ENCODE measurements at regions not wholly inside any gene's neighbourhood (a gene's known extent, or its start where the extent isn't known, plus 50 kb on each side); places are given as distances from the start of the nearest gene placed in this dataset.

DNA sequence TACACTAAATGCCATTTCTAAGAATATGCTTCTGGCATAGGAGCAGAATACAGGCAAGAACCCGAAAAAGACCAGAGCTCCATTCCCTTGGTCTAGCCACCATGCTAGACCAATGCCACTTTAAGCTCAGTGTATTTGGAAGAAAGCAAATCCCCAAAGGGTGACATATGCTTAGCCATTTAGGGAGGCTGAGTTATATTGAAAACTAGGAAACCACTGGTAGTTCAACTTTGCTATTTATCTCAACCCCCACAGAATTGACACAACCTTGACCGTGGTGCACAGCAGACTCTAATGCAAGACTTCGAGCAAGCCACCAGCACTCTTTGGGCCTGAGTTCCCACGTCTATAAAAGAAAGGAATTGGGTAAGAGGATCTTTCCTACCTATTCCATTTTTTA is 167.9 kb downstream of the ADSS2 start:
- ChIA-PET CTCF (no interaction called here), POLR2A (ENCODE audit: unreplicated experiment) (no interaction called here)
- Histone ChIP-seq H4K20me1 (ENCODE audit: low read length) (no peaks in the 10 kb centered on the region), H3F3A (ENCODE audit: low read length, unreplicated experiment) (no peaks in the 10 kb centered on the region), H3K27me3 (ENCODE audit: low read length) (no peaks in the 10 kb centered on the region), H3K36me3 (ENCODE audit: low read depth, low read length) (no peaks in the 10 kb centered on the region), H3K27ac (ENCODE audit: low read length) (no peak overlapping the region), H3K4me3 (ENCODE audit: low read length) (no peak overlapping the region), H3K4me2 (ENCODE audit: low read length) (no peak overlapping the region), H2AFZ (ENCODE audit: low read length) (no peak overlapping the region), H3K9me3 (ENCODE audit: low read length) (no peaks in the 10 kb centered on the region), H3K9me2 (replicated peaks; ENCODE audit: low read length) (no peaks in the 10 kb centered on the region), H3K4me1 (ENCODE audit: insufficient read depth, low read length) (peaks cover 14% of the 10 kb centered on the region), H3K79me2 (ENCODE audit: low read length) (no peaks in the 10 kb centered on the region), H3K9ac (ENCODE audit: low read length) (no peak overlapping the region)
- DNase-seq (no peak), ATAC-seq (no peak)
- TF ChIP-seq, protein P1, sequence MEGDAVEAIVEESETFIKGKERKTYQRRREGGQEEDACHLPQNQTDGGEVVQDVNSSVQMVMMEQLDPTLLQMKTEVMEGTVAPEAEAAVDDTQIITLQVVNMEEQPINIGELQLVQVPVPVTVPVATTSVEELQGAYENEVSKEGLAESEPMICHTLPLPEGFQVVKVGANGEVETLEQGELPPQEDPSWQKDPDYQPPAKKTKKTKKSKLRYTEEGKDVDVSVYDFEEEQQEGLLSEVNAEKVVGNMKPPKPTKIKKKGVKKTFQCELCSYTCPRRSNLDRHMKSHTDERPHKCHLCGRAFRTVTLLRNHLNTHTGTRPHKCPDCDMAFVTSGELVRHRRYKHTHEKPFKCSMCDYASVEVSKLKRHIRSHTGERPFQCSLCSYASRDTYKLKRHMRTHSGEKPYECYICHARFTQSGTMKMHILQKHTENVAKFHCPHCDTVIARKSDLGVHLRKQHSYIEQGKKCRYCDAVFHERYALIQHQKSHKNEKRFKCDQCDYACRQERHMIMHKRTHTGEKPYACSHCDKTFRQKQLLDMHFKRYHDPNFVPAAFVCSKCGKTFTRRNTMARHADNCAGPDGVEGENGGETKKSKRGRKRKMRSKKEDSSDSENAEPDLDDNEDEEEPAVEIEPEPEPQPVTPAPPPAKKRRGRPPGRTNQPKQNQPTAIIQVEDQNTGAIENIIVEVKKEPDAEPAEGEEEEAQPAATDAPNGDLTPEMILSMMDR (conservative IDR thresholded peaks at IDR 0.05; ENCODE audit: low read depth, low read length) = no peak
- no peak for TF ChIP-seq EZH2phosphoT487 (IDR thresholded peaks at IDR 0.05; ENCODE audit: borderline replicate concordance, low read length)
- BruUV-seq (replicated peaks) = no TSS peak
- intact Hi-C loops (cut with micrococcal nuclease) = no loop called here

DNA sequence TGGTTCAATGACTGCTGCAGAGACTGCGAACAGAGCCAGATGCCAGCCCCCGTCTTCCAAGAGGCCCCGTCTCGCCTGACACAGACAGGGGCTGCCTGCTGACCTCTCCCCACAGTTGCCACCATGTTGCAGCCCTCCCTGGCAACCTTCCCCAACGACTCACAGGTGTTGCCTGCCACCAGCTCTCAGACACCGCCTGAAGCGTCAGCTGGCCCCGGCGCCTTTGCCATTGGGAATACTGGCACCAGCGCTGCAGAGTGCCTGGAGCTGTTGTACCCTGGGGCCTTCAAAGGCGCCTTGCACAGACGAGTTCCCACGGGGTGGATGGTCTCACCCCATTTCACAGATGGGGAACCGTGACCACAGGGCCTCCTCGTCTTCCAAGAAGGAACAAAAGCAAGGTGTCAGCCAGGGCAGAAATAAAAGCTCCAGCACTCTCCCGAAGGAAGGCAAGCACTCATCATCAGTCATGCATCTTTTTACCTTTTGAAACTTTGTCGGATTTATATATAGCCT is 167.0 kb downstream of the ADSS2 start:
- Histone ChIP-seq H3K4me3 (ENCODE audit: low read length) (no peak overlapping the region), H3K9ac (ENCODE audit: low read length) (no peak overlapping the region), H3K9me2 (replicated peaks; ENCODE audit: low read length) (no peaks in the 10 kb centered on the region), H3K4me1 (ENCODE audit: insufficient read depth, low read length) (peaks cover 14% of the 10 kb centered on the region), H3K36me3 (ENCODE audit: low read depth, low read length) (no peaks in the 10 kb centered on the region), H4K20me1 (ENCODE audit: low read length) (no peaks in the 10 kb centered on the region), H3K79me2 (ENCODE audit: low read length) (no peaks in the 10 kb centered on the region), H3K27ac (ENCODE audit: low read length) (no peak overlapping the region), H3K9me3 (ENCODE audit: low read length) (no peaks in the 10 kb centered on the region), H3F3A (ENCODE audit: low read length, unreplicated experiment) (no peaks in the 10 kb centered on the region), H2AFZ (ENCODE audit: low read length) (no peak overlapping the region), H3K4me2 (ENCODE audit: low read length) (no peak overlapping the region), H3K27me3 (ENCODE audit: low read length) (no peaks in the 10 kb centered on the region)
- intact Hi-C loops (cut with micrococcal nuclease) = no loop called here
- CTCF ChIA-PET = no interaction called here
- BruUV-seq (replicated peaks) = no TSS peak
- no peak for ATAC-seq
- POLR2A ChIA-PET (ENCODE audit: unreplicated experiment) = no interaction called here
- TF ChIP-seq, protein P1 (conservative IDR thresholded peaks at IDR 0.05; ENCODE audit: low read depth, low read length) = no peak
- TF ChIP-seq EZH2phosphoT487 (IDR thresholded peaks at IDR 0.05; ENCODE audit: borderline replicate concordance, low read length) (no peak), EZH2 (IDR thresholded peaks at IDR 0.05; ENCODE audit: low read length, unreplicated experiment) (no peak)
- no peak for DNase-seq

DNA sequence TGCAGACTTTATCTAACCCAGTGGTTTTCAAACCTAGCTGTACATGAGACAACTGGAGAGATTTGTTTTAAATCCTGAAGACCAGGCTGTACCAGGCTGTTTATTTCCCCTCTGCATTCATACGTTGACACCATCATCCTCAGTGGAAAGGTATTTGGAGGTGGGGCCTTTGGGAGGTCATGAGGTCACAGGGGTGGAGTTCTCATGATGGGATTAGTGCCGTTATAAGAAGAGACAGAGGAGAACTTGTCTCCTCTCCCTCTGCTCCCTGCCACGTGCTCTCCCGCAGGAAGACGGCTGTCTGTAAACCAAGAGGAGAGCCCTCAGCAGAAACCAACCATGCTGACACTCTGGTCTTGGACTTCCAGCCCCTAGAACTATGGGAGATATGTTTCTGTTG is 165.4 kb downstream of the ADSS2 start:
- no peaks in the 10 kb centered on the region for H3K36me3 ChIP-seq (ENCODE audit: low read depth, low read length)
- no peaks in the 10 kb centered on the region for H3K27me3 ChIP-seq (ENCODE audit: low read length)
- no peak overlapping the region for H2AFZ ChIP-seq (ENCODE audit: low read length)
- H3K4me3 ChIP-seq (ENCODE audit: low read length) = no peak overlapping the region
- intact Hi-C loops (cut with micrococcal nuclease) = no loop called here
- POLR2A ChIA-PET (ENCODE audit: unreplicated experiment) = no interaction called here
- no peaks in the 10 kb centered on the region for H3K9me2 ChIP-seq (replicated peaks; ENCODE audit: low read length)
- ATAC-seq (no peak), DNase-seq (no peak)
- 0 out of 2 replicates have a peak, but pooled peaks cover 5% of the 10 kb centered on the region for H3K4me1 ChIP-seq (ENCODE audit: insufficient read depth, low read length)
- H3K9me3 ChIP-seq (ENCODE audit: low read length) = no peaks in the 10 kb centered on the region
- H3K4me2 ChIP-seq (ENCODE audit: low read length) = no peak overlapping the region
- TF ChIP-seq EZH2phosphoT487 (IDR thresholded peaks at IDR 0.05; ENCODE audit: borderline replicate concordance, low read length) (no peak), EZH2 (IDR thresholded peaks at IDR 0.05; ENCODE audit: low read length, unreplicated experiment) (no peak)
- TF ChIP-seq, protein P1 (conservative IDR thresholded peaks at IDR 0.05; ENCODE audit: low read depth, low read length) = no peak
- no peaks in the 10 kb centered on the region for H3F3A ChIP-seq (ENCODE audit: low read length, unreplicated experiment)
- H3K79me2 ChIP-seq (ENCODE audit: low read length) = no peaks in the 10 kb centered on the region
- H4K20me1 ChIP-seq (ENCODE audit: low read length) = no peaks in the 10 kb centered on the region
- CTCF ChIA-PET = no interaction called here
- no peak overlapping the region for H3K27ac ChIP-seq (ENCODE audit: low read length)
- no peak overlapping the region for H3K9ac ChIP-seq (ENCODE audit: low read length)
- no TSS peak for BruUV-seq (replicated peaks)

Measured in PC-3 (cell line).